K562 (cell line): ENCODE measurements at regions not wholly inside any gene's neighbourhood (a gene's known extent, or its start where the extent isn't known, plus 50 kb on each side); places are given as distances from the start of the nearest gene placed in this dataset.

Source experiments
- ATAC-seq: fragments of 200-7000 bp; cut with Tn5 transposase; 3 replicates; pipeline ENCODE4 v1.9.1; 2020; ENCODE audit warnings: moderate library complexity
- BruUV-seq: library from RNA; stranded (reverse); fragments of 400-500 nt; replicated peaks from 2 replicates; lab custom pipeline; 2021; lab: Mats Ljungman, UMichigan
- CTCF ChIA-PET: fragments of 300-600 bp; formaldehyde crosslinking; extraction: SDS; loops from one replicate; lab custom pipeline; 2021; ENCODE audit warnings: low intra/inter-chr PET ratio; lab: Yijun Ruan, JAX
- POLR2A ChIA-PET: fragments of 300-600, 350-650 bp; sonication (Branson Sonifier 250); formaldehyde crosslinking; extraction: SDS; loops from one replicate; lab custom pipeline; 2021; ENCODE audit warnings: antibody characterized with exemption, inconsistent platforms; lab: Yijun Ruan, JAX
- DNase-seq, 4 experiments: peaks; one replicate each; pipeline versions ENCODE4 v3.0.0 to v3.0.0-alpha.2; 2011 to 2018; ENCODE audit warnings: low spot score in 3 of 4, mixed read lengths in 3 of 4; ENCODE audit errors: extremely low read depth in 1 of 4
- FAIRE-seq: peaks from 2 replicates; lab custom pipeline; 2011; peaks lifted over from hg19 to GRCh38; lab: Jason Lieb, UNC
- H2AFZ ChIP-seq: 2 replicates; pipeline ENCODE4 v1.6.0; 2011; ENCODE audit warnings: low read depth, low read length, control low read depth, inconsistent platforms
- H3K27ac ChIP-seq: fragments of 200-600 bp; 3 replicates; pipeline ENCODE4 v1.8.0; 2011; ENCODE audit warnings: low read depth, mild to moderate bottlenecking, control low read depth, inconsistent platforms, low read length, moderate library complexity, mixed read lengths; ENCODE audit errors: extremely low read depth
- H3K27me3 ChIP-seq, 2 experiments: fragments of 300-600 bp in 1 of 2; 2 replicates in 1 of 2; 3 replicates in 1 of 2; pipeline versions ENCODE4 v1.6.0 to v1.8.0; 2011; ENCODE audit warnings: inconsistent platforms in 2 of 2, low read length in 2 of 2, mild to moderate bottlenecking in 1 of 2, mixed read lengths in 1 of 2, moderate library complexity in 1 of 2; ENCODE audit not compliant: control insufficient read depth in 2 of 2, insufficient read depth in 2 of 2
- H3K36me3 ChIP-seq: fragments of 300-600 bp; 3 replicates; pipeline ENCODE4 v1.8.0; 2011; ENCODE audit warnings: mild to moderate bottlenecking, low read length, inconsistent platforms; ENCODE audit not compliant: control insufficient read depth, insufficient read depth
- H3K4me1 ChIP-seq, 2 experiments: fragments of 200-600 bp in 1 of 2; replicated peaks in 1 of 2; 2 replicates in 1 of 2; 3 replicates in 1 of 2; pipeline versions ENCODE4 v1.5.1 to v1.8.0; 2011; ENCODE audit warnings: inconsistent platforms in 2 of 2, low read length in 2 of 2, mild to moderate bottlenecking in 1 of 2, mixed read lengths in 1 of 2, moderate library complexity in 1 of 2; ENCODE audit not compliant: control insufficient read depth in 2 of 2, insufficient read depth in 2 of 2
- H3K4me2 ChIP-seq: 2 replicates; pipeline ENCODE4 v1.6.1; 2011; ENCODE audit warnings: low read length, control low read depth, inconsistent platforms, mixed read lengths; ENCODE audit not compliant: insufficient read depth
- H3K4me3 ChIP-seq: fragments of 200-600 bp; sonication (generic), shearing (Covaris generic); 2 replicates; pipeline ENCODE4 v1.5.1; 2016; ENCODE audit warnings: control low read depth, inconsistent platforms
- H3K79me2 ChIP-seq: fragments of 200-600 bp; 3 replicates; pipeline ENCODE4 v1.8.0; 2011; ENCODE audit warnings: low read length, inconsistent platforms; ENCODE audit not compliant: control insufficient read depth, insufficient read depth
- H3K9ac ChIP-seq, 2 experiments: 2 replicates each; pipeline versions ENCODE4 v1.6.0 to v1.6.1; 2011; ENCODE audit warnings: low read depth in 2 of 2, low read length in 2 of 2, control low read depth in 1 of 2, inconsistent platforms in 1 of 2, mild to moderate bottlenecking in 1 of 2, mixed read lengths in 1 of 2; ENCODE audit not compliant: insufficient read depth in 1 of 2
- H3K9me1 ChIP-seq: one replicate; pipeline ENCODE4 v1.6.0; 2011; ENCODE audit warnings: inconsistent platforms, mild to moderate bottlenecking, low read length, moderate library complexity; ENCODE audit not compliant: control insufficient read depth, insufficient read depth
- H3K9me3 ChIP-seq: replicated peaks from 2 replicates; pipeline ENCODE4 v1.5.1; 2011; ENCODE audit warnings: low read depth, low read length, inconsistent platforms; ENCODE audit not compliant: control insufficient read depth, insufficient read depth
- H4K20me1 ChIP-seq: replicated peaks from 2 replicates; pipeline ENCODE4 v1.6.1; 2011; ENCODE audit warnings: low read length, inconsistent platforms, mixed read lengths; ENCODE audit not compliant: control insufficient read depth, insufficient read depth
- CBX3 ChIP-seq, 2 experiments: IDR thresholded peaks; 1 replicate in 1 of 2; 2 replicates in 1 of 2; pipeline ENCODE4 v1.6.1; 2012; ENCODE audit warnings: inconsistent platforms in 2 of 2, low read length in 2 of 2, borderline replicate concordance in 1 of 2, control low read depth in 1 of 2
- CHD1 ChIP-seq: fragments of 200-600 bp; sonication (generic); IDR thresholded peaks from one replicate; pipeline ENCODE4 v1.6.1; 2012; ENCODE audit warnings: mild to moderate bottlenecking, moderate library complexity, low read length, inconsistent platforms
- EP300 ChIP-seq: IDR thresholded peaks from 2 replicates; pipeline ENCODE4 v1.6.1; 2012; ENCODE audit warnings: low read length, improper control_type of control experiment
- KLF1 ChIP-seq: fragments of 450-650 bp; IDR thresholded peaks from 2 replicates; pipeline ENCODE4 v1.6.1; 2016; ENCODE audit warnings: missing genetic modification characterization, missing compliant biosample characterization
- MAFG ChIP-seq: fragments of 450-650 bp; conservative IDR thresholded peaks from 2 replicates; pipeline ENCODE4 v1.6.1; 2016; ENCODE audit warnings: missing genetic modification characterization, missing compliant biosample characterization
- SREBF1 ChIP-seq: fragments of 150-350 bp; IDR thresholded peaks from 2 replicates; pipeline ENCODE4 v1.6.1; 2014; ENCODE audit warnings: antibody characterized with exemption, low read depth, low read length, borderline replicate concordance
- STAT5B ChIP-seq: fragments of 250-450 bp; sonication (Bioruptor Pico); IDR thresholded peaks from 2 replicates; pipeline ENCODE4 v1.8.0; 2021; ENCODE audit warnings: mild to moderate bottlenecking, inconsistent platforms
- SUPT5H ChIP-seq: fragments of 450-650 bp; IDR thresholded peaks from 2 replicates; pipeline ENCODE4 v1.6.1; 2016
- TCF3 ChIP-seq: sonication (generic); formaldehyde crosslinking; IDR thresholded peaks from 2 replicates; pipeline ENCODE4 v1.4.0; 2020; ENCODE audit warnings: mild to moderate bottlenecking, missing genetic modification reagents
- U2AF2 ChIP-seq: fragments of 200-400 bp; formaldehyde crosslinking; optimal IDR thresholded peaks from 2 replicates; pipeline ENCODE3; 2017; ENCODE audit warnings: low read depth, mild to moderate bottlenecking, low read length
- ZBTB34 ChIP-seq: fragments of 250-450 bp; sonication (Bioruptor Pico); IDR thresholded peaks from 2 replicates; pipeline ENCODE4 v1.8.0; 2021; ENCODE audit warnings: mild to moderate bottlenecking, moderate library complexity
- ZNF280B ChIP-seq: fragments of 250-450 bp; sonication (Bioruptor Pico); IDR thresholded peaks from 2 replicates; pipeline ENCODE4 v1.5.1; 2021; ENCODE audit warnings: mild to moderate bottlenecking
- ZNF311 ChIP-seq: fragments of 250-450 bp; sonication (Bioruptor Pico); IDR thresholded peaks from 2 replicates; pipeline ENCODE4 v1.4.0; 2020; ENCODE audit warnings: mild to moderate bottlenecking, moderate library complexity
- WGBS: fragments of 100-300 bp; shearing (Covaris generic); methylation state at CpG from one replicate; pipeline ENCODE4 v1.1.6; 2016; ENCODE audit warnings: low coverage, mixed read lengths; ENCODE audit not compliant: insufficient coverage; ENCODE audit errors: missing lambda C conversion rate; 5-methylcytosine and 5-hydroxymethylcytosine counted together
- in situ Hi-C: fragments of 300-500 bp; cut with MboI; formaldehyde crosslinking; loops from 4 replicates; pipeline ENCODE4 v1.15.0; 2018; ENCODE audit warnings: inconsistent platforms, mixed read lengths
- intact Hi-C: fragments of 100-400 bp; cut with micrococcal nuclease; formaldehyde crosslinking; loops from 2 replicates; pipeline ENCODE4 v1.14.2; 2022

- 0% methylated on average over 4 of the region's 4 CpGs for WGBS
- CTCF ChIA-PET: no interaction called here
- POLR2A ChIA-PET: no interaction called here
Measured at GRCh38 chr7:41122256-41122987, 580.5 kb downstream of the INHBA start.

GRCh38 chr7:41121228-41121627 lies 581.7 kb downstream of the INHBA start:
- CTCF ChIA-PET: no interaction called here
- H2AFZ ChIP-seq: no peak overlapping the region
- DNase-seq (no peak), FAIRE-seq (no peak), ATAC-seq (no peak)
- POLR2A ChIA-PET: no interaction called here
- no peak overlapping the region for H3K27ac ChIP-seq
- H3K4me3 ChIP-seq: no peak overlapping the region
- H3K4me1 ChIP-seq: no peaks in the 10 kb centered on the region
- H3K36me3 ChIP-seq: no peaks in the 10 kb centered on the region
- H3K9ac ChIP-seq: no peak overlapping the region
- in situ Hi-C loops: no loop called here
- BruUV-seq: no TSS peak
- intact Hi-C loops: no loop called here
- no peaks in the 10 kb centered on the region for H3K79me2 ChIP-seq
- no peaks in the 10 kb centered on the region for H3K9me1 ChIP-seq
- H3K4me2 ChIP-seq: no peak overlapping the region
- H4K20me1 ChIP-seq: no peaks in the 10 kb centered on the region
- no peaks in the 10 kb centered on the region for H3K27me3 ChIP-seq
- no peaks in the 10 kb centered on the region for H3K9me3 ChIP-seq
- TF ChIP-seq SUPT5H: no peak
- no peak for TF ChIP-seq ZNF280B
- no peak for TF ChIP-seq KLF1 (tag)
- no peak for TF ChIP-seq CHD1
- no peak for TF ChIP-seq SREBF1
- no peak for TF ChIP-seq U2AF2
- TF ChIP-seq ZNF311: no peak
- TF ChIP-seq STAT5B (CRISPR knock-in tag): no peak
- TF ChIP-seq ZBTB34 (CRISPR knock-in tag): no peak
- TF ChIP-seq MAFG (tag): no peak
- no peak for TF ChIP-seq EP300

More at GRCh38 chr7:41122256-41122987, 580.5 kb downstream of the INHBA start:
- no peak overlapping the region for H3K4me2 ChIP-seq
- H4K20me1 ChIP-seq: no peaks in the 10 kb centered on the region
- no peaks in the 10 kb centered on the region for H3K79me2 ChIP-seq
- no peaks in the 10 kb centered on the region for H3K9me1 ChIP-seq
- H3K27me3 ChIP-seq: no peaks in the 10 kb centered on the region
- FAIRE-seq (no peak), ATAC-seq (no peak), DNase-seq (no peak)
- no peak overlapping the region for H3K4me3 ChIP-seq
- no peak overlapping the region for H2AFZ ChIP-seq
- intact Hi-C loops (no loop called here), in situ Hi-C loops (no loop called here)
- H3K4me1 ChIP-seq: no peaks in the 10 kb centered on the region
- H3K9ac ChIP-seq: no peak overlapping the region
- H3K36me3 ChIP-seq: no peaks in the 10 kb centered on the region
- no peak overlapping the region for H3K27ac ChIP-seq
- H3K9me3 ChIP-seq: no peaks in the 10 kb centered on the region
- TF ChIP-seq CBX3 (IDR thresholded peaks at IDR 0.05; ENCODE audit: borderline replicate concordance in 1 of 2, low read length in 2 of 2): no peak
- TF ChIP-seq TCF3 (CRISPR knock-in tag): no peak
- no TSS peak for BruUV-seq
